HG03064 (cell line): ENCODE measurements at regions not wholly inside any gene's neighbourhood (a gene's known extent, or its start where the extent isn't known, plus 50 kb on each side); places are given as distances from the start of the nearest gene placed in this dataset.

Source experiments
- ATAC-seq: cut with Tn5 transposase; IDR thresholded peaks from one replicate; pipeline ENCODE4 v1.9.1; 2021; ENCODE audit warnings: low read depth; ENCODE audit not compliant: unreplicated experiment

- no peak for ATAC-seq
Measured at GRCh38 chr2:117693154-117693553, 121.3 kb upstream of the DDX18 start.

- ATAC-seq, result no peak
Measured at GRCh38 chr2:117693651-117694050, 120.8 kb upstream of the DDX18 start.

GRCh38 chr2:117698287-117698686, 116.2 kb upstream of the DDX18 start:
- ATAC-seq, result no peak

GRCh38 chr2:117698819-117699218, 115.7 kb upstream of the DDX18 start:
- no peak for ATAC-seq

DNA sequence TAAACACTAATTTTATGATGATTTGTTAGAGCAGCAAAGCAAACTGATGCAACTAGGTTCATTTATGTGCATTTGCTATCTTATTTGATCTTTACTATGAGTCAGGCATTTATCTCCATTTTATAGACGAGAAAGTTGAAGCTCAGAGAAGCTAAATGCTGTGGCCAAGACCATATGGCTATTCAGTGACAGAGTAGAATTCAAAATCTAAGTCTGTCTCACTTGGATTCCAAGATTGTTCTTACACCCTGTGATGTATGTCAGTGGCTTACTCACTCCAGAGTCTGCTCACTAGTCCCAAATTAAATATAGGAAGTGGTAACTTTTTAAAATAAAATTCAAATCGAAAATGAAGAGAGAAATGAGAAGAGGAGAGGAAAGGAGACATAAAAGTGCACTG, 114.0 kb upstream of the DDX18 start:
- no peak for ATAC-seq

- ATAC-seq, result no peak
Measured at GRCh38 chr2:117701365-117701764, 113.1 kb upstream of the DDX18 start.

GRCh38 chr2:117702098-117702497, 112.4 kb upstream of the DDX18 start:
- ATAC-seq, result no peak

DNA sequence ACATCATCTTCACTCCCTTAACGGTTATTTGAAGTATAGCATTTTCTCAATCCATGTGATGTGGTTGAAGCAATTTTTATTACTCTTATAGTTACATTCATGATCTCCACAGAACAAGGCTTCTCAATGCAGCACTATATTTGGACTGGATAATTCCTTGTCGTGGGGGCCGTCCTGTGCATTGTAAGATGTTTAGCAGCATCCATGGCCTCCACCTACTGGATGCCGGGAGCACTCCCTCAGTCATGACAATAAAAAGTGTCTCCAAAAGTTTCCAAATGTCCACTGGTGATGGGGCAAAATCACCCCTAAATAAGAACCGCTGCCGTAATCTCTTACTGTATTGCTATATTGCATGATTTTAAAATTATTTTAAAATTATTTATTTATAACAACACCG, 110.6 kb upstream of the DDX18 start:
- no peak for ATAC-seq

DNA sequence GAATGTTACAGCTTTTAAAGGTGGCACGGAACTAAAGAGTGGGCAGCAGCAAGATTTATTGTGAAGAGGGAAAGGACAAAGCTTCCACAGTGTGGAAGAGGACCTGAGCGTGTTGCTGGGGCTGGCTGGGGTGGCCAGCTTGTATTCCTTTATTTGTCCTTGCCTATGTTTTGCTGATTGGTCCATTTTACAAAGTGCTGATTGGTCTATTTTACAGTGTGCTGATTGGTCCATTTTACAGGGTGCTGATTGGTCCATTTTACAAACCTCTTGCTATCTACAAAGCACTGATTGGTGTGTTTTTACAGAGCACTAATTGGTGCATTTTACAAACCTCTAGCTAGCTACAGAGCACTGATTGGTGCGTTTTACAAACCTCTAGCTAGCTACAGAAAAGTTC, 109.7 kb upstream of the DDX18 start:
- no peak for ATAC-seq

DNA sequence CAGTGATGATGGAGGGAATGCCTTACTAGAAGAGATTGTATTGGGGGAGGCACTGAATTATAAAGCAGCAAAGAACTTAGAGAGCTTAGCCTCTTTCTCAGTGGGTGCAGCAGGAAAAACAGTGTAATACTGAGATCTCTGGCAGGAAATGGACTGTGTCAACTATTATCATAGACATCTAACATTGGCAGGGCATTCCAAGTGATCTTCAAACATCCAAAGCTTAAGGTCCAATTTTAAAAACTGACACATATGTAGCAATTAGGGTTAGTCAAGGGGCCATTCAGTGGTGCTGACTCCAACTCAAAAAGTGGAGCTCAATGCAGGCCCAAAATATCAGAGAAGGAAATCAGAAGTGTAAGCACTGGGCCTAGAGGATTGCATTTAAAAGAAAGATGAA, 106.6 kb upstream of the DDX18 start:
- no peak for ATAC-seq

GRCh38 chr2:117712684-117713083, 101.8 kb upstream of the DDX18 start:
- no peak for ATAC-seq

DNA sequence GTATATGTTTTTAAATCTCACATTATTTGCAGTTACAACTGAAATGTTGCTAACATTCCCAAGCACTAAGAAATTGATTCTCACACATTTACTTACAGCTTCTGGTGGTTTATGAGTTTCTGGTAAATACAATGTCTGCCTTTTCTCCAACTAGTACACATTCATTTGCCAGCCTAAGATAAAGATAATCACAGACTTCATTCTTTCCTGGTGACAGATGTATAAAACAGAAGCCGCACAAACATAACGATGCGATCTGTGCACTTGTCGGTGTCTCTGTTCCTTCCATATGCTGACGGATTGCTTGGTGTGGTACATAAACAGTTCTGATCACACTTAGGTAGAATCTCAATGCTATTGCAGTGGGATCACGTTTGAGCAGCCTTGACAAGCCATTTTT, 100.4 kb upstream of the DDX18 start:
- no peak for ATAC-seq

GRCh38 chr2:117714745-117715417, 99.6 kb upstream of the DDX18 start:
- ATAC-seq, result no peak

DNA sequence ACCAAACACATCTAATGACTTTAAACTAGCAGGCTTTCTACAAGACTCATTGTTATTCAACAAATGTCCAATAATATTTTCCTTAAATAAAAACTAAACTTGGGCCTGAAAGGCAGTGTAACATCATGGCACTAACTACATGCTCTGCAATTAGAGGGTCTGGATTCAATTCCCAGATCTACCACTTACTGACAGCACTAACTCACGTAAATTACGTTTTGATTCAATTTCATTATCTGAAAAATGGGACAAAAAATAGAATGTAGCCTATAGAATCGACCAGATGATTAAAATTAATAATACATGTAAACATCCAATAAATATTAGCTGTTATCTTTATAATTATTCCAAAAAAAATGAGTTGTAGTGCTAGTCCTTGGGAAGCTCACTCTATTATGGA, 98.0 kb upstream of the DDX18 start:
- no peak for ATAC-seq

DNA sequence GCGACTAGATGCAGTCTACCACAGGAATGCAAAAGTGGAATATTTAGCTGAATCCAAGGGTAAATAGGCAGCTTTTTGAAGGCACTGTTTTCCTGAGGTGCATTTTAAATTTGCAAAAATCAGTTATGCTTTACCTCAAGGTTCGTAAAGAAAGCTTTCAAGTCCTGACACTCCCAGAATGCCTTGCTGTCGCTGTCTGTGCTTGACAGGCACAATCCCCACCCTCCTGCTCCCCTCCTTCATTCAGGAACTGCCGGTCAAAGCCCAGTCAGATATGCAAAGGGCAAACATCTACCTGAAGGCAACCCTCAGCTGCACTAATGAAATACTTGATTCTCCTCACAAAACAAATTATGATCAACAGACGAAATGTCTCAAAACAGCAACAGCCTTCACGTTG, 97.4 kb upstream of the DDX18 start:
- no peak for ATAC-seq

GRCh38 chr2:117718048-117718447, 96.4 kb upstream of the DDX18 start:
- ATAC-seq, result no peak

- ATAC-seq, result no peak
Measured at GRCh38 chr2:117720765-117721164, 93.7 kb upstream of the DDX18 start.

GRCh38 chr2:117723483-117723882, 91.0 kb upstream of the DDX18 start:
- ATAC-seq, result no peak

DNA sequence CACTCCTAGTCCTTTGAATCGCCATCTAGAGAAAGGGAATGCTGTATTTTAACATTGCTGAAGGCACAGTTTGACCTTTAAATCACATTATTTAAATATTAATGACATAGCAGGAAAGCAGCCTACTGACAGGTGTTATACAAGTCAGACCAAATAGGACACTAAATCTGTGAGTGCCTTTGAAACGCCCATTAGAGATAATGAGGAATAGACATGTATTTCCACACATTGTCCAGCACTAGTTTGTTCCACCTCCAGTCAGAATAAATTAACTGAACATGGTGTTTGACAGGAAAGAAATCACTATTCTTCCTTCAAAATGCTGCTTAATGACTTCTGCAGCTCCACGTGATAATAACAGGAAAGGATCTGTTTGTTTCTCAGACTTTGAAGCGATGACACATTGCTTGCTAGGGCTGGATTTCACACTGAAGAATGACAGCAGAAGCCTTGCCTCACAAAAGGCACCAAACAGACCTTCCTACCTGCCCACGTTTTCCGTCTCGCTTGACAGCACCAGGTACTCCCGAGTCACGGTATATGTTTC, 90.5 kb upstream of the DDX18 start:
- no peak for ATAC-seq

GRCh38 chr2:117726747-117727146, 87.7 kb upstream of the DDX18 start:
- no peak for ATAC-seq

GRCh38 chr2:117737846-117738245, 76.6 kb upstream of the DDX18 start:
- no peak for ATAC-seq

- no peak for ATAC-seq
Measured at GRCh38 chr2:117738991-117739839, 75.3 kb upstream of the DDX18 start.
